Spleen (tissue), 11 donors: ENCODE measurements at regions not wholly inside any gene's neighbourhood (a gene's known extent, or its start where the extent isn't known, plus 50 kb on each side); places are given as distances from the start of the nearest gene placed in this dataset.

Experiments used
- DNase-seq: peaks from one replicate; pipeline ENCODE4 v3.0.0-alpha.2; 2020
- H3K27ac ChIP-seq, 8 donors: fragments of 200-600 bp; sonication (generic) in 7 of 8; 1 replicate in 4 of 8; 2 replicates in 4 of 8; pipeline versions ENCODE4 v1.5.0 to v1.8.0; 2016 to 2021; ENCODE audit warnings: inconsistent platforms in 4 of 8, mild to moderate bottlenecking in 4 of 8, moderate library complexity in 1 of 8
- H3K27me3 ChIP-seq, 7 donors: fragments of 200-600 bp; sonication (generic) in 6 of 7; replicated peaks in 1 of 7; 1 replicate in 4 of 7; 2 replicates in 3 of 7; pipeline versions ENCODE4 v1.5.0 to v1.8.0; 2016 to 2021; ENCODE audit warnings: inconsistent platforms in 3 of 7, mild to moderate bottlenecking in 1 of 7
- H3K36me3 ChIP-seq, 6 donors: fragments of 200-600 bp; sonication (generic) in 5 of 6; 1 replicate in 4 of 6; 2 replicates in 2 of 6; pipeline versions ENCODE4 v1.5.0 to v1.8.0; 2016 to 2021; ENCODE audit warnings: inconsistent platforms in 2 of 6
- H3K4me1 ChIP-seq, 6 donors: fragments of 200-600 bp; sonication (generic) in 5 of 6; 1 replicate in 3 of 6; 2 replicates in 3 of 6; pipeline versions ENCODE4 v1.5.0 to v1.8.0; 2016 to 2021; ENCODE audit warnings: inconsistent platforms in 3 of 6
- H3K4me3 ChIP-seq, 8 donors: fragments of 200-600 bp; sonication (generic) in 7 of 8; 1 replicate in 4 of 8; 2 replicates in 4 of 8; pipeline versions ENCODE4 v1.5.0 to v1.8.0; 2016 to 2021; ENCODE audit warnings: inconsistent platforms in 4 of 8, mild to moderate bottlenecking in 4 of 8, moderate library complexity in 2 of 8
- H3K9me3 ChIP-seq, 8 donors: fragments of 200-600 bp; sonication (generic) in 7 of 8; 1 replicate in 4 of 8; 2 replicates in 4 of 8; pipeline versions ENCODE4 v1.5.0 to v1.8.0; 2016 to 2021; ENCODE audit warnings: inconsistent platforms in 4 of 8
- CTCF ChIP-seq, 11 experiments: fragments of 200-600 bp in 7 of 11; fragments of 450-650 bp in 4 of 11; sonication (generic) in 4 of 11; IDR thresholded peaks in 8 of 11; conservative IDR thresholded peaks in 3 of 11; 1 replicate in 7 of 11; 2 replicates in 4 of 11; pipeline versions ENCODE4 v1.4.0 to v1.8.0; 2016 to 2021; ENCODE audit warnings: antibody characterized with exemption in 11 of 11, inconsistent platforms in 4 of 11, mild to moderate bottlenecking in 1 of 11
- POLR2A ChIP-seq, 3 donors: fragments of 450-650 bp; IDR thresholded peaks; one replicate each; pipeline ENCODE4 v1.5.1; 2017; ENCODE audit warnings: antibody characterized with exemption in 3 of 3, mild to moderate bottlenecking in 1 of 3
- POLR2AphosphoS5 ChIP-seq, 3 donors: sonication (generic); formaldehyde crosslinking; IDR thresholded peaks; one replicate each; pipeline ENCODE4 v1.5.1; 2017; ENCODE audit warnings: antibody characterized with exemption in 3 of 3
- WGBS, 5 donors: extraction: QIAGEN DNeasy Blood & Tissue Kit in 3 of 5; methylation state at CpG; one replicate each; pipeline versions ENCODE4 v1.1.5 to v1.1.7; 2013 to 2018; 5-methylcytosine and 5-hydroxymethylcytosine counted together
- intact Hi-C: fragments of 100-400 bp; cut with DNase I; formaldehyde crosslinking; loops from one replicate; pipeline ENCODE4 v1.15.0; 2023; ENCODE audit warnings: low total_unique reads
- donor health status: healthy with polysubstance abuse.
- donor health status: DM: no; HTN: no; CAD: no; lungs with moderate emphysema.
- donor health status: DM: no; HTN: no; CAD: no.
- donor health status: Bipolar disorder and iron deficiency.
- donor health status: healthy.
- donor health status: DM: no; HTN: no; CAD: no.
- donor health status: DM: yes; HTN: yes; CAD: no.

GRCh38 chr11:10380921-10381320 is 74.1 kb upstream of the AMPD3 start:
- no peak for DNase-seq
- H3K9me3 ChIP-seq, result no peaks in the 10 kb centered on the region
- no peak overlapping the region for H3K27ac ChIP-seq
- H3K27me3 ChIP-seq, result peaks cover 0 to 62% (median 0%) of the 10 kb centered on the region in 7 donors
- WGBS, 5 donors, result 77 to 91% (median 88%) methylated on average over 4 of the region's 4 CpGs
- H3K4me3 ChIP-seq, result no peak overlapping the region
- H3K4me1 ChIP-seq, result peaks cover 0 to 25% (median 0%) of the 10 kb centered on the region in 6 donors
- TF ChIP-seq POLR2AphosphoS5 (IDR thresholded peaks at IDR 0.05) (no peak), CTCF (IDR thresholded peaks at IDR 0.05 in 8 of 11, conservative IDR thresholded peaks at IDR 0.05 in 3 of 11) (no peak), POLR2A (IDR thresholded peaks at IDR 0.05) (no peak)
- H3K36me3 ChIP-seq, result no peaks in the 10 kb centered on the region
- intact Hi-C loops, result no loop called here

- Histone ChIP-seq H3K4me1 (peaks cover 0 to 16% (median 0%) of the 10 kb centered on the region in 6 donors), H3K9me3 (no peaks in the 10 kb centered on the region), H3K4me3 (no peak overlapping the region), H3K27me3 (peaks cover 0 to 70% (median 0%) of the 10 kb centered on the region in 7 donors), H3K36me3 (no peaks in the 10 kb centered on the region), H3K27ac (no peak overlapping the region)
- TF ChIP-seq POLR2AphosphoS5 (IDR thresholded peaks at IDR 0.05) (no peak), POLR2A (IDR thresholded peaks at IDR 0.05) (no peak), CTCF (IDR thresholded peaks at IDR 0.05 in 8 of 11, conservative IDR thresholded peaks at IDR 0.05 in 3 of 11) (no peak)
- no peak for DNase-seq
- intact Hi-C loops, result no loop called here
Measured at GRCh38 chr11:10381736-10382135, 73.3 kb upstream of the AMPD3 start.

GRCh38 chr11:10382518-10382917 is 72.5 kb upstream of the AMPD3 start:
- intact Hi-C loops, result no loop called here
- DNase-seq, result no peak
- Histone ChIP-seq H3K27me3 (peaks cover 0 to 75% (median 5%) of the 10 kb centered on the region in 7 donors), H3K9me3 (no peaks in the 10 kb centered on the region), H3K4me1 (peaks cover 0 to 9% (median 0%) of the 10 kb centered on the region in 6 donors), H3K27ac (no peak overlapping the region), H3K36me3 (no peaks in the 10 kb centered on the region), H3K4me3 (no peak overlapping the region)
- WGBS, 5 donors, result 67 to 81% (median 79%) methylated on average over 6 of the region's 6 CpGs
- TF ChIP-seq POLR2AphosphoS5 (IDR thresholded peaks at IDR 0.05) (no peak), POLR2A (IDR thresholded peaks at IDR 0.05) (no peak), CTCF (IDR thresholded peaks at IDR 0.05 in 8 of 11, conservative IDR thresholded peaks at IDR 0.05 in 3 of 11) (no peak)

GRCh38 chr11:10385696-10386095 is 69.4 kb upstream of the AMPD3 start:
- no peaks in the 10 kb centered on the region for H3K36me3 ChIP-seq
- 78 to 91% (median 88%) methylated on average over 6 of the region's 6 CpGs for WGBS, 5 donors
- intact Hi-C loops, result no loop called here
- DNase-seq, result no peak
- TF ChIP-seq POLR2A (IDR thresholded peaks at IDR 0.05), result no peak
- no peak for TF ChIP-seq CTCF (IDR thresholded peaks at IDR 0.05 in 8 of 11, conservative IDR thresholded peaks at IDR 0.05 in 3 of 11)
- TF ChIP-seq POLR2AphosphoS5 (IDR thresholded peaks at IDR 0.05), result no peak
- no peak overlapping the region for H3K4me3 ChIP-seq
- no peaks in the 10 kb centered on the region for H3K9me3 ChIP-seq
- no peaks in the 10 kb centered on the region for H3K4me1 ChIP-seq
- H3K27ac ChIP-seq, result no peak overlapping the region
- H3K27me3 ChIP-seq, result peaks cover 0 to 67% (median 5%) of the 10 kb centered on the region in 7 donors
